ENCODE measurements at regions not wholly inside any gene's neighbourhood (a gene's known extent, or its start where the extent isn't known, plus 50 kb on each side); places are given as distances from the start of the nearest gene placed in this dataset.
"Not testable (repeated sequence)": the region's sequence is repeated elsewhere in the genome, so short reads cannot be mapped to it uniquely, and the experiment has no call there.

GRCh38 chr3:6467186-6467585, 393.7 kb upstream of the GRM7 start:
- FAIRE-seq (no peak), DNase-seq (ENCODE audit: low spot score) (no peak)

- DNase-seq (ENCODE audit: low spot score) (no peak), FAIRE-seq (no peak)
These were observed 392.3 kb upstream of the GRM7 start for GRCh38 chr3:6468589-6468988.

GRCh38 chr3:6471744-6472143, 389.2 kb upstream of the GRM7 start:
- no peak for DNase-seq (ENCODE audit: low spot score)
- FAIRE-seq, result no peak

GRCh38 chr3:6490487-6491327, 370.2 kb upstream of the GRM7 start:
- not testable (repeated sequence) for DNase-seq (ENCODE audit: low spot score); FAIRE-seq

GRCh38 chr3:6491768-6492167, 369.1 kb upstream of the GRM7 start:
- FAIRE-seq (no peak), DNase-seq (ENCODE audit: low spot score) (no peak)

GRCh38 chr3:6492306-6492705, 368.6 kb upstream of the GRM7 start:
- DNase-seq (ENCODE audit: low spot score), result no peak
- FAIRE-seq, result no peak

- not testable (repeated sequence) for DNase-seq (ENCODE audit: low spot score); FAIRE-seq
These were observed 362.0 kb upstream of the GRM7 start for GRCh38 chr3:6498944-6499343.

- no peak for FAIRE-seq
- DNase-seq (ENCODE audit: low spot score), result no peak
These were observed 356.6 kb upstream of the GRM7 start for GRCh38 chr3:6504347-6504746.

GRCh38 chr3:6504834-6505233, 356.1 kb upstream of the GRM7 start:
- FAIRE-seq (no peak), DNase-seq (ENCODE audit: low spot score) (no peak)

- FAIRE-seq, result no peak
- no peak for DNase-seq (ENCODE audit: low spot score)
These were observed 352.5 kb upstream of the GRM7 start for GRCh38 chr3:6508410-6508759.

- DNase-seq (ENCODE audit: low spot score) (no peak), FAIRE-seq (no peak)
These were observed 351.3 kb upstream of the GRM7 start for GRCh38 chr3:6509576-6509975.

GRCh38 chr3:6510713-6511112, 350.2 kb upstream of the GRM7 start:
- FAIRE-seq (no peak), DNase-seq (ENCODE audit: low spot score) (no peak)

- DNase-seq (ENCODE audit: low spot score), result no peak
- FAIRE-seq, result no peak
These were observed 348.6 kb upstream of the GRM7 start for GRCh38 chr3:6512172-6512800.

GRCh38 chr3:6516143-6516542, 344.8 kb upstream of the GRM7 start:
- FAIRE-seq, result no peak
- no peak for DNase-seq (ENCODE audit: low spot score)

GRCh38 chr3:6516694-6517093, 344.2 kb upstream of the GRM7 start:
- no peak for DNase-seq (ENCODE audit: low spot score)
- FAIRE-seq, result no peak

- DNase-seq (ENCODE audit: low spot score) (no peak), FAIRE-seq (no peak)
These were observed 342.1 kb upstream of the GRM7 start for GRCh38 chr3:6518709-6519345.

GRCh38 chr3:6521369-6522113, 339.4 kb upstream of the GRM7 start:
- DNase-seq (ENCODE audit: low spot score), result no peak
- no peak for FAIRE-seq

- FAIRE-seq (no peak), DNase-seq (ENCODE audit: low spot score) (no peak)
These were observed 338.7 kb upstream of the GRM7 start for GRCh38 chr3:6522191-6522590.

GRCh38 chr3:6523043-6523442, 337.9 kb upstream of the GRM7 start:
- DNase-seq (ENCODE audit: low spot score), result no peak
- FAIRE-seq, result no peak

GRCh38 chr3:6524479-6524878, 336.4 kb upstream of the GRM7 start:
- FAIRE-seq, result no peak
- no peak for DNase-seq (ENCODE audit: low spot score)

GRCh38 chr3:6526321-6526720, 334.6 kb upstream of the GRM7 start:
- DNase-seq (ENCODE audit: low spot score) (no peak), FAIRE-seq (no peak)

- DNase-seq (ENCODE audit: low spot score) (no peak), FAIRE-seq (no peak)
These were observed 334.1 kb upstream of the GRM7 start for GRCh38 chr3:6526861-6527260.

All from urothelium cell line (cell line).